CD4-positive, alpha-beta memory T cell (primary cell): ENCODE measurements at regions not wholly inside any gene's neighbourhood (a gene's known extent, or its start where the extent isn't known, plus 50 kb on each side); places are given as distances from the start of the nearest gene placed in this dataset.

Source experiments
- CTCF ChIA-PET: fragments of 350-600 bp; sonication (Branson Sonifier 250); formaldehyde crosslinking; loops from one replicate; lab custom pipeline; 2021; ENCODE audit warnings: inconsistent platforms; ENCODE audit not compliant: partially characterized antibody; lab: Charles Lee
- POLR2A ChIA-PET: fragments of 350-600 bp; sonication (Branson Sonifier 250); formaldehyde crosslinking; loops from one replicate; lab custom pipeline; 2021; ENCODE audit not compliant: partially characterized antibody; lab: Charles Lee
- DNase-seq, 5 donors: peaks; one replicate each; pipeline versions ENCODE4 v3.0.0 to v3.0.0-alpha.2; 2020 to 2022; ENCODE audit warnings: mixed read lengths in 1 of 5
- H3K27ac ChIP-seq: one replicate; pipeline ENCODE4 v1.7.0; 2013; ENCODE audit warnings: low read depth, low read length
- H3K27me3 ChIP-seq: 2 replicates; pipeline ENCODE4 v1.7.0; 2013; ENCODE audit warnings: mild to moderate bottlenecking, low read length, moderate library complexity; ENCODE audit not compliant: insufficient read depth
- H3K36me3 ChIP-seq: 2 replicates; pipeline ENCODE4 v1.7.0; 2013; ENCODE audit warnings: mild to moderate bottlenecking, low read length, moderate library complexity; ENCODE audit not compliant: insufficient read depth
- H3K4me1 ChIP-seq: 2 replicates; pipeline ENCODE4 v1.7.0; 2013; ENCODE audit warnings: mild to moderate bottlenecking, low read length, moderate library complexity; ENCODE audit not compliant: insufficient read depth
- H3K4me3 ChIP-seq, 2 donors: one replicate each; pipeline ENCODE4 v1.7.0; 2013; ENCODE audit warnings: low read length in 2 of 2, mild to moderate bottlenecking in 1 of 2
- H3K9me3 ChIP-seq, 2 donors: one replicate each; pipeline ENCODE4 v1.7.0; 2013; ENCODE audit warnings: low read length in 2 of 2, control low read depth in 1 of 2; ENCODE audit not compliant: control insufficient read depth in 1 of 2
- H3K27ac Mint-ChIP-seq, 7 donors: one replicate each; pipeline ENCODE4 v1.8.0; 2020 to 2021; ENCODE audit warnings: mixed read lengths in 7 of 7, mild to moderate bottlenecking in 6 of 7, inconsistent platforms in 3 of 7, moderate library complexity in 3 of 7
- H3K27me3 Mint-ChIP-seq, 2 donors: one replicate each; pipeline ENCODE4 v1.8.0; 2020 to 2021; ENCODE audit warnings: mixed read lengths in 2 of 2
- H3K36me3 Mint-ChIP-seq, 2 donors: one replicate each; pipeline ENCODE4 v1.8.0; 2020 to 2021; ENCODE audit warnings: mixed read lengths in 2 of 2, inconsistent platforms in 1 of 2, mild to moderate bottlenecking in 1 of 2
- H3K4me1 Mint-ChIP-seq, 4 donors: one replicate each; pipeline ENCODE4 v1.8.0; 2020 to 2021; ENCODE audit warnings: mixed read lengths in 4 of 4, mild to moderate bottlenecking in 1 of 4
- H3K4me3 Mint-ChIP-seq, 8 donors: one replicate each; pipeline ENCODE4 v1.8.0; 2020 to 2021; ENCODE audit warnings: mixed read lengths in 8 of 8, mild to moderate bottlenecking in 7 of 8, moderate library complexity in 6 of 8, inconsistent platforms in 3 of 8
- H3K9me3 Mint-ChIP-seq, 8 donors: one replicate each; pipeline ENCODE4 v1.8.0; 2020 to 2021; ENCODE audit warnings: mixed read lengths in 8 of 8, mild to moderate bottlenecking in 5 of 8, inconsistent platforms in 3 of 8, moderate library complexity in 1 of 8
- intact Hi-C: fragments of 100-400 bp; cut with micrococcal nuclease; formaldehyde crosslinking; loops from one replicate; pipeline ENCODE4 v1.15.1; 2023

DNA sequence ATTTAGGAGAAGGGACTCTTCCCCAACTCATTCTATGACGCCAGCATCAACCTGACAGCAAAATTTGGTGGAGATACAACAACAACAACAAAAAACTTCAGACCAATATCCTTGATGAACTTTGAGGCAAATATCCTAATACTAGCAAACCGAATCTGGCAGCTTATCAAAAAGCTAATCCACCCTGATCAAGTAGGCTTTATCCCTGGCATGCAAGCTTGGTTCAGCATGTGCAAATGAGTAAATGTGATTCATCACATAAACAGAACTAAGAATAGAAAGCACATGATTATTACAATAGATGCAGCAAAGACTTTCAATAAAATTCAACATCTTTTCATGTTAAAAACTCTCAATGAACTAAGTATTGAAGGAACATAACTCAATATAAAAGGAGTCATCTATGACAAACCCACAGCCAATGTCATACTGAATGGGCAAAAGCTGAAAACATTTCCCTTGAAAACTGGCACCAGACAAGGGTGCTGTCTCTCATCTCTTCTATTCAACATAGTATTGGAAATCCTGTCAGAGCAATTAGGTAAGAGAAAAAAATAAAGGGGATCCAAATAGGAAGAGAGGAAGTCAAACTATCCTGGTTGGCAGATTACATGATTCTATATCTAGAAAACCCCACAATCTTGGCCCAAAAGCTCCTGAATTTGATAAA is 233.3 kb downstream of the CCDC59 start:
- Histone ChIP-seq H3K27me3 (no peaks in the 10 kb centered on the region), H3K4me3 (no peak overlapping the region), H3K4me1 (no peaks in the 10 kb centered on the region), H3K9me3 (peaks cover 0 to 5% of the 10 kb centered on the region in 2 donors), H3K27ac (no peak overlapping the region), H3K36me3 (no peaks in the 10 kb centered on the region)
- intact Hi-C loops, result no loop called here
- Mint-ChIP-seq H3K36me3 (no peaks in the 10 kb centered on the region), H3K27ac (no peak overlapping the region), H3K4me3 (no peak overlapping the region), H3K9me3 (peaks cover 0 to 5% (median 2%) of the 10 kb centered on the region in 8 donors), H3K4me1 (no peaks in the 10 kb centered on the region), H3K27me3 (peaks cover 0 to 3% of the 10 kb centered on the region in 2 donors)
- ChIA-PET POLR2A (no interaction called here), CTCF (no interaction called here)
- no peak for DNase-seq

DNA sequence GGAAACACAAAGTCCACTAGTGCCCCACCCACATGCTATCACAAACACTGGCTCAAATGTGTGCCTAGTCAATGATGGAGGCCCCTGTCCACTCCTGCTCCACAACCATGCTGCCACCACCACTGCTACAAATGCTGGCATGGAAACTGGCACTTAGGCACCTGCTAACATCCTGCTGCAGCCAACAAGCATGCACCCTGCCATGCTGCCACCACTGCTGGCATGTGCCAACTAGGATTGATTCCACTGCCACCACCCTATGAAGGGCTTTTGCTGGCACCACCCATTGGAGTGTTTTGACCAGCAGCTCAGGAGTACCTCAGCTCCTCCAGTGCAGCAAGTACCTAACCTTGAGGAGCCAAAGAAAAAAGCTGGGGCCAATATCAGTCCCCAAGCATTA is 236.6 kb downstream of the CCDC59 start:
- Histone ChIP-seq H3K9me3 (peaks cover 0 to 5% of the 10 kb centered on the region in 2 donors), H3K36me3 (no peaks in the 10 kb centered on the region), H3K27me3 (no peaks in the 10 kb centered on the region), H3K4me1 (no peaks in the 10 kb centered on the region), H3K27ac (no peak overlapping the region), H3K4me3 (no peak overlapping the region)
- ChIA-PET POLR2A (no interaction called here), CTCF (no interaction called here)
- Mint-ChIP-seq H3K27me3 (peaks cover 0 to 3% of the 10 kb centered on the region in 2 donors), H3K4me1 (no peaks in the 10 kb centered on the region), H3K9me3 (peaks cover 0 to 5% (median 2%) of the 10 kb centered on the region in 8 donors), H3K4me3 (no peak overlapping the region), H3K36me3 (no peaks in the 10 kb centered on the region), H3K27ac (no peak overlapping the region)
- no peak for DNase-seq
- intact Hi-C loops, result no loop called here

DNA sequence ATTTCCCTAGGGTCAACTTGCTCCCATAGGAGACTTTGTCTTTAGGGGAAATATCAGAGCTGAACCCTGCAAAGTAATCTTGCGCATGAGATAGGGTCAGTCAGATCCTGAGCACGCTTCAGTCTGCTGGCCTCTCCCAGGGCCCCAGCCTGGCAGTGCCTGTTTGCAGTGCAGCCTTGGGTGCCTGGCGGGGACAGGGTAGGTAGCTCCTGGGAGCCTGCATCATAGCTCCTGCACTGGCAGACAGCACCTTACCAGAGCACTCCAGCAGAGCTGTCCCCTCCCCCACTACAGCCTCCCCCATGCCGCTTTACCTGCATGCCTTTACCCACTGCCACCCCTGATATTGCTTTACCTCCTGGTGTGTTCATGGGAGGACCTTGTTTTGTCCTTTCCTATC is 237.3 kb downstream of the CCDC59 start:
- POLR2A ChIA-PET, result no interaction called here
- H3K4me3 Mint-ChIP-seq, result no peak overlapping the region

DNA sequence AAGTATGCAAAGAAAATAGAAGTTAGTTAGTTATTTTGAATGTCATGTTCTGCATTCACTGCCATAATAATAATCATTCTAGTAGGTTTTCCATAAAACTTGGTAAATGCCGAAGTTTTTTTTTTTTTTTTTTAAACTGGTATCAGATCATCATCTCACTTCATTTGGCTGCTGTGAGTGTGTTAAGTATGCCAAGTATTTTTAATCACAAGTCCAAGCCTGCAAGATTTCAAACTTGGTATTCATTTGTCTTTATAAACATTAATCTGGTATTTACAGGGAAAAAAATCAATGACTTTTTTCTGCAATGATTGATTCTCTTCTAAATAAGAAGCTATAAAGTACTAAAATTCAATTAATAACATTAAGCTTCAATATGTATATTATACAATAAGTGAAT is 248.9 kb downstream of the CCDC59 start:
- no peak overlapping the region for H3K27ac Mint-ChIP-seq
- no peak overlapping the region for H3K4me3 Mint-ChIP-seq
- intact Hi-C loops, result no loop called here
- POLR2A ChIA-PET, result no interaction called here
- no peak for DNase-seq
- Histone ChIP-seq H3K36me3 (no peaks in the 10 kb centered on the region), H3K9me3 (no peaks in the 10 kb centered on the region), H3K27ac (no peak overlapping the region), H3K27me3 (no peaks in the 10 kb centered on the region), H3K4me1 (no peaks in the 10 kb centered on the region), H3K4me3 (no peak overlapping the region)
- CTCF ChIA-PET, result no interaction called here
- no peaks in the 10 kb centered on the region for H3K4me1 Mint-ChIP-seq
- no peaks in the 10 kb centered on the region for H3K36me3 Mint-ChIP-seq
- peaks cover 0 to 2% (median 0%) of the 10 kb centered on the region in 8 donors for H3K9me3 Mint-ChIP-seq
- no peaks in the 10 kb centered on the region for H3K27me3 Mint-ChIP-seq

More for the DNA sequence above, 237.3 kb downstream of the CCDC59 start:
- CTCF ChIA-PET, result no interaction called here
- Histone ChIP-seq H3K27ac (no peak overlapping the region), H3K4me3 (no peak overlapping the region), H3K36me3 (no peaks in the 10 kb centered on the region), H3K4me1 (no peaks in the 10 kb centered on the region), H3K27me3 (no peaks in the 10 kb centered on the region), H3K9me3 (peaks cover 0 to 5% of the 10 kb centered on the region in 2 donors)
- Mint-ChIP-seq H3K27ac (no peak overlapping the region), H3K27me3 (peaks cover 0 to 3% of the 10 kb centered on the region in 2 donors), H3K36me3 (no peaks in the 10 kb centered on the region), H3K4me1 (no peaks in the 10 kb centered on the region), H3K9me3 (peaks cover 0 to 5% (median 2%) of the 10 kb centered on the region in 8 donors)
- intact Hi-C loops, result no loop called here
- DNase-seq, result peak in 1 of 5 donors; percentile 26

DNA sequence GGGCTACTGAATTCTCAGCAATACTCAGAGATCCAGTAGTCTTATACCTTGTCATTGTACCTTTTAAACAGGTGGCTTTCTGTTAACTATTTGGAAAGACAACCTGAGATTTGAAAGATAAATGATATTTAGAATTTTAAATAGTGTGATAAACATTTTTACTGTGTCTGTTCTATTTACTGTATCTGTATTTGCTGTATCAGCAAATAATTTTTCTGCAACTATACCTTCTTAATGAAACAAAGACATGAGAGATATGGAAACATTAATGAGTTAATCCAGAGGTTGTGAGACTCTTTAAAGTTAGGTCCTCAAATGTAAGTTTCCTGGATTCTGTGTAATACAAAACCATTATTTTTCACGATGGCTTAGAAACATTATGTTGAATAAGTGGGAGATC is 249.6 kb downstream of the CCDC59 start:
- Histone ChIP-seq H3K27ac (no peak overlapping the region), H3K36me3 (no peaks in the 10 kb centered on the region), H3K9me3 (no peaks in the 10 kb centered on the region), H3K4me1 (no peaks in the 10 kb centered on the region), H3K27me3 (no peaks in the 10 kb centered on the region), H3K4me3 (no peak overlapping the region)
- H3K9me3 Mint-ChIP-seq, result peaks cover 0 to 2% (median 0%) of the 10 kb centered on the region in 8 donors
- intact Hi-C loops, result no loop called here
- no peak overlapping the region for H3K27ac Mint-ChIP-seq
- no peaks in the 10 kb centered on the region for H3K27me3 Mint-ChIP-seq
- CTCF ChIA-PET, result no interaction called here
- POLR2A ChIA-PET, result no interaction called here
- DNase-seq, result no peak
- no peak overlapping the region for H3K4me3 Mint-ChIP-seq
- no peaks in the 10 kb centered on the region for H3K4me1 Mint-ChIP-seq
- H3K36me3 Mint-ChIP-seq, result no peaks in the 10 kb centered on the region

DNA sequence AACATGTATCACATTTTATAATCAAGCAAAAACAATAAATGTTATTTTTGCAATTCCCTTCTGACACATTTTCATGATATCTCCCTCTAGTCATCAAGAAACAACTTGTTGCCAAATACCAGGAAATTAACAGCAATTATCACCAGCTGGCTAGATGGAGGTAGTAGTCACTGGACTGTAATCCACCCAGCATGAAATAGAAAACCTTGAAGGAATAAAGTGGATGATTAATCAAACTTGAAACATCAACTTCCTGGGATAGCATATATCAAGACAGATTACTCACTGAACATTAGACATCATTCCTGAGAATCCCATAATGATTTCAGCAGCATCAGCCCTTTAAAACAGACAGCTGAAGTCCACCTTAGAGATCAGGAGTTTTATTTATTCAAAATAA is 259.0 kb downstream of the CCDC59 start:
- ChIA-PET POLR2A (no interaction called here), CTCF (no interaction called here)
- intact Hi-C loops, result no loop called here
- Mint-ChIP-seq H3K4me1 (no peaks in the 10 kb centered on the region), H3K36me3 (peaks cover 0 to 1% of the 10 kb centered on the region in 2 donors), H3K27me3 (peaks cover 0 to 2% of the 10 kb centered on the region in 2 donors), H3K9me3 (peaks cover 0 to 12% (median 4%) of the 10 kb centered on the region in 8 donors), H3K4me3 (no peak overlapping the region), H3K27ac (no peak overlapping the region)
- no peak overlapping the region for H3K27ac ChIP-seq
- no peak for DNase-seq
- no peaks in the 10 kb centered on the region for H3K36me3 ChIP-seq
- no peak overlapping the region for H3K4me3 ChIP-seq
- H3K4me1 ChIP-seq, result no peaks in the 10 kb centered on the region
- H3K27me3 ChIP-seq, result no peaks in the 10 kb centered on the region
- no peaks in the 10 kb centered on the region for H3K9me3 ChIP-seq

DNA sequence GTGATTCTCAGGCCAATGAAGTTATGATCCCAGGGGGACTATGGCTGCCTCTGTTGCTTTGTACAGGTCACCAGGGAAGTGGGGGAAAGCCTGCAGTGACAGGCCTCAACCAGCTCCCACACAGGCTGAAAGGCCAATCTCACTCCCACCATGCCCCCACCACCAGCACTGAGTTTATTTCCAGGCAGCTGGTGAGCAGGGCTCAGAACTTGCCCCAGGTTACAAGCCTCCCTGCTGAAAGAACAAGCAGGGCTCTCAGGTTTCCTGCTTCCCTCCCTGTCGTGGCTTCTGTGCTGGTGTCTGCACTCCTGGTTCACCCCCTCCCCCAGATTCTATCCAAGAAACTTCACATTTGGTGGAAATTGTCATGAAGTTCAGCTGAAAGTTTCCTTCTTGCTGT is 260.3 kb downstream of the CCDC59 start:
- Histone ChIP-seq H3K36me3 (no peaks in the 10 kb centered on the region), H3K27me3 (no peaks in the 10 kb centered on the region), H3K4me1 (no peaks in the 10 kb centered on the region), H3K4me3 (no peak overlapping the region), H3K9me3 (no peaks in the 10 kb centered on the region), H3K27ac (no peak overlapping the region)
- POLR2A ChIA-PET, result no interaction called here
- CTCF ChIA-PET, result no interaction called here
- intact Hi-C loops, result no loop called here
- Mint-ChIP-seq H3K27ac (no peak overlapping the region), H3K9me3 (peaks cover 0 to 12% (median 3%) of the 10 kb centered on the region in 8 donors), H3K4me1 (no peaks in the 10 kb centered on the region), H3K36me3 (no peaks in the 10 kb centered on the region), H3K4me3 (no peak overlapping the region), H3K27me3 (peaks cover 0 to 2% of the 10 kb centered on the region in 2 donors)
- DNase-seq, result no peak
